ENCODE measurements at regions not wholly inside any gene's neighbourhood (a gene's known extent, or its start where the extent isn't known, plus 50 kb on each side); places are given as distances from the start of the nearest gene placed in this dataset.
"Not testable (repeated sequence)": the region's sequence is repeated elsewhere in the genome, so short reads cannot be mapped to it uniquely, and the experiment has no call there.

DNA sequence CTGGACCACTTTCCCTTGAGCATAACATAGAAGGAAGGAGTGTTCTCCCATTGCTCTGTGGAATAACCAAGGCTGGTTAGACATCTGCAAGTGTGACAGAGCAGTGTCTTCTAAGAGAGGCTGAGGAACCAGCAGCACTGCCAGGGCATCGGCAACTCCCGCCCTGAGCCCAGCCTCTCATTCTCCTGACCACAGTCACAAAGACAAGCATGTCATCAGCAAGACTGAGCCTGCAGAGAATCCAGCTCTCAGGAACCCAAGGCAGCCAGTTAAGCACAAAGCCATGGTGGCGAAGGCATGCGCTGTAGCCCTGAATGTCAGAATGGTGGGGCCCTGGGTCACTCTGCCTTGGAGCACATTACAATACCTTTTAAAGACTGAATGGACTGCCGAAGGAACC lies 253.9 kb downstream of the AGTPBP1 start:
- TF ChIP-seq, protein P1, sequence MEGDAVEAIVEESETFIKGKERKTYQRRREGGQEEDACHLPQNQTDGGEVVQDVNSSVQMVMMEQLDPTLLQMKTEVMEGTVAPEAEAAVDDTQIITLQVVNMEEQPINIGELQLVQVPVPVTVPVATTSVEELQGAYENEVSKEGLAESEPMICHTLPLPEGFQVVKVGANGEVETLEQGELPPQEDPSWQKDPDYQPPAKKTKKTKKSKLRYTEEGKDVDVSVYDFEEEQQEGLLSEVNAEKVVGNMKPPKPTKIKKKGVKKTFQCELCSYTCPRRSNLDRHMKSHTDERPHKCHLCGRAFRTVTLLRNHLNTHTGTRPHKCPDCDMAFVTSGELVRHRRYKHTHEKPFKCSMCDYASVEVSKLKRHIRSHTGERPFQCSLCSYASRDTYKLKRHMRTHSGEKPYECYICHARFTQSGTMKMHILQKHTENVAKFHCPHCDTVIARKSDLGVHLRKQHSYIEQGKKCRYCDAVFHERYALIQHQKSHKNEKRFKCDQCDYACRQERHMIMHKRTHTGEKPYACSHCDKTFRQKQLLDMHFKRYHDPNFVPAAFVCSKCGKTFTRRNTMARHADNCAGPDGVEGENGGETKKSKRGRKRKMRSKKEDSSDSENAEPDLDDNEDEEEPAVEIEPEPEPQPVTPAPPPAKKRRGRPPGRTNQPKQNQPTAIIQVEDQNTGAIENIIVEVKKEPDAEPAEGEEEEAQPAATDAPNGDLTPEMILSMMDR (IDR thresholded peaks at IDR 0.05) = no peak
- TF ChIP-seq ZFX (IDR thresholded peaks at IDR 0.05; ENCODE audit: borderline replicate concordance) = no peak

DNA sequence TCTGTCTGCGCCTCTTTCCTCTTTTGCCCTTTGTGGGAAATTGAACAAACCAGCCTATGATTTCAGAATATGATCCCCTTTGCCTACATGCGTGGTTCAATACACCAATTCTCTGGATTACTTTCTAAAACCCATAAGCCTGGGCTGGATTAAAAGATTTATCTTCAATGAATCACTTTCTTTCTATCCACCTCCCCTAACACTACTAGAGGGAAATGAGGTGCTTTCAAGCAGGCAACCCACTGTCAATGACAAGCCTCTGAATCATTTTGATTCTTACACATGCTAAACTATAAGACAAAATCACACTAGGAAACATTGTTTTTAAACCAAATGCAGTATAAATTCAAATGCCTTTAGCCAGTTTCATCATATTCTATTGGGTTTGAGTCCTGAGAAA lies 257.5 kb downstream of the AGTPBP1 start:
- no peak for TF ChIP-seq ZFX (IDR thresholded peaks at IDR 0.05; ENCODE audit: borderline replicate concordance)
- H3K27ac ChIP-seq = no peak overlapping the region

More for the DNA sequence above, 253.9 kb downstream of the AGTPBP1 start:
- H3K27ac ChIP-seq = no peak overlapping the region

DNA sequence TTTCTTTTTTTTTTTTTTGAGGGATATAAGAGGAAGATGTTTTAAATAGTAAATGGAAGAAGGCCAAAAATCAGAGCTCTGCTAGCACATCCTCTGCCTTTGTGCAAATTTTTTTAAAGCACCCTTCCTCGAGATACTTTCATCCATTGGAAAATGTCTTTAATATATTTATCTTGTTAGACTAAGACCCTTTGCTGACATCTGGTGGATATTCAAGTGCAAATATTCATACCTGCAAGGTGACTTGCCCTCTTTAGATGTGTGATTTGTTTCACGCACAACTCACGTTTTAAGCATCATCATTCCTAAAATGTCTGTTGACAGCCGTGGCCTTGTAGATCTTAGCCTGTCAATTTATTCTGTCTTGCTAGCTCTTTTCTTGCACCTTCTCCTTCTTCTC lies 258.5 kb downstream of the AGTPBP1 start:
- TF ChIP-seq, protein P1 (IDR thresholded peaks at IDR 0.05) = peak; percentile 13; the same call in 1 of the 2 replicates
- no peak for TF ChIP-seq ZFX (IDR thresholded peaks at IDR 0.05; ENCODE audit: borderline replicate concordance)
- H3K27ac ChIP-seq = no peak overlapping the region

DNA sequence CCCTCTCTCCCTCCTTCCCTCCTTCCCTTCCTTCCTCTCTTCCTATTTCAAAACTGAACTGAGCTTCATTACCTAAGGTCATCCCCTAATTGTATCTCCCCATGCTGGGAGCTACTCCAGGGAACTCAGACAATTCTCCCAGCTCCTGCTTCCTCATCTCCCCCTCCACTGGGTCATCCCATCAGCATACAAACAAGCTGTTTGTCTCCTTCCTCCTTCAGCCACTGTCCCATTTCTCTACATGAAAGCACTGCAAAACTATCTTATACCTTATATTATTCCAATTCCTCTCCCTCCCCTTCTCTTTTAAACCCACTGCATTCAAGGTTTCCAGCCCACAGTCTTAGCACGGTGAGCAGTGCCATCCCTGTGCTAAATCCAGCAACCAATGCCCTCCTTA lies 262.4 kb downstream of the AGTPBP1 start:
- TF ChIP-seq, protein P1 (IDR thresholded peaks at IDR 0.05) = no peak
- TF ChIP-seq ZFX (IDR thresholded peaks at IDR 0.05; ENCODE audit: borderline replicate concordance) = no peak
- H3K27ac ChIP-seq = no peak overlapping the region

DNA sequence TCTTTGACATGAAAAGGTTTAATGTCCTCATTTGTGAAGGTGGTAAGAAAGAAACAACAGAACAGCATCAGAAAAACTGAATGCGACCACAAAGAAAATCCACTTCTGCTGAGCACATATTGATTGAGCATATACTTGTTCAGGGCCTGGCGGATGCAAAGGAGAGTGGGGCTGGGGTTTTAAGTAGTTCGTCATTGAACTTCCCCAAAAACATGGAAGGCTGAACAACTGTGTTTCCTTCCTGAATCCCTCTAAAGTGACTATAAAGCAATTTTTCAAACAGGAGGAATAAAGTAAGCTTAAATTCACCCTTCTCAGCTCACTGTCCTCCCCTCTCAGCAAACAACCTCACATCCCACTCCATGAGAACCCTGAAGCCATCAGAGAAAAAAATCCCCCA lies 262.9 kb downstream of the AGTPBP1 start:
- TF ChIP-seq, protein P1 (IDR thresholded peaks at IDR 0.05) = no peak
- no peak overlapping the region for H3K27ac ChIP-seq

DNA sequence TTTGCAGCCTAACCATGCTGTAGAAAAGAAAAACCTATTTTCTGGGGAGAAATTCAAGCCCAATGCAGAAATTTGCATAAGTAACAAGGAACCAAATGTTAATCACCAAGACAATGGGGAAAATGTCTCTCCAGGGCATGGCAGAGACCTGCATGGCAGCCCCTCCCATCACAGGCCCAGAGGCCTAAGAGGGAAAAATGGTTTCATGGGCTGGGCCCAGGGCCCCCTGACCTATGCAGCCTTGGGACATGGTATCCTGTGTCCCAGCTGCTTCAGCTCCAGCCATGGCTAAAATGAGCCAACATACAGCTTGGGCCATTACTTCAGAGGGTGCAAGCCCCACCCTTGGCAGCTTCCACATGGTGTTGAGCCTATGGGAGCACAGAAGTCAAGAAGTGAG lies 266.9 kb downstream of the AGTPBP1 start:
- H3K27ac ChIP-seq = not testable (repeated sequence)

DNA sequence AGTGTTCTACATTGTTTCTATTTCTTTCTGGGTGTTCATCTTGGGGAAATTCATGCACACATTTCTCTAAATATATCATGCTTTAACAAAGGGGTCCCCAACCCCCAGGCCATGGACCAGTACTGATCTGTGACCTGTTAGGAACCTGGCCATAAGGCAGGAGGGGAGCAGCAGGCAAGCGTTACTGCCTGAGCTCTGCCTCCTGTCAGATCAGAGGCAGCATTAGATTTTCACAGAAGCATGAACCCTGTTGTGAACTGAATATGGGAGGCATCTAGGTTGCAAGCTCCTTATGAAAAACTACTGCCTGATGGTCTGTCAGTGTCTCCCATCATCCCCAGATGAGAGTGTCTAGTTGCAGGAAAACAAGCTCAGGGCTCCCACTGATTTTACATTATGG lies 270.0 kb downstream of the AGTPBP1 start:
- no peak for TF ChIP-seq ZFX (IDR thresholded peaks at IDR 0.05; ENCODE audit: borderline replicate concordance)
- TF ChIP-seq, protein P1 (IDR thresholded peaks at IDR 0.05) = no peak
- no peak overlapping the region for H3K27ac ChIP-seq

DNA sequence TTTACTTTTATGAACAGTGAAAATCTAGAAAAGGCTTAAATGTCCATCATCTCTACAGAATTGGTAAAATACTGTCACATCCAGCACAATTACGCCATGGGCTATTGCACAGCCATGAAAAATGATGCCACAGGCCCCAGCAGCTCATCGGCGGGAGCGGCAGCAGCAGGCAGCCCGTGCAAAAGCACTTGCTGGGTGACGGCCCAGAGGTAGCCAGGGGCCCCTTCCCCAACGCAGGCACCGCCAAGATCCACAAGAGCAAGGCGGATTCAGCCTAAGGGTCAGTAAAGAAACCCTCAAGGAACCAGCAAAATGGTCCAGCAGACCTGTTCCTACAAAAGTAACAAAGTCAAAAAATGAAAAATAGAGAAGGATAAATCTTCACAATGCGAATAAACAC lies 272.7 kb downstream of the AGTPBP1 start:
- no peak overlapping the region for H3K27ac ChIP-seq
- no peak for TF ChIP-seq ZFX (IDR thresholded peaks at IDR 0.05; ENCODE audit: borderline replicate concordance)
- TF ChIP-seq, protein P1 (IDR thresholded peaks at IDR 0.05) = no peak
